OCI-LY3 (cell line): ENCODE measurements at regions not wholly inside any gene's neighbourhood (a gene's known extent, or its start where the extent isn't known, plus 50 kb on each side); places are given as distances from the start of the nearest gene placed in this dataset.

Experiments
- EZH2phosphoT487 ChIP-seq: fragments of 200-600 bp; shearing (Covaris generic); IDR thresholded peaks from 2 replicates; pipeline ENCODE4 v1.6.1; 2018; ENCODE audit warnings: antibody characterized with exemption, mixed run types, low read depth
- TF ChIP-seq, protein P1 (sequence below): fragments of 200-600, 300-600 bp; sonication (generic); IDR thresholded peaks from 2 replicates; pipeline ENCODE4 v1.5.1; 2014; ENCODE audit warnings: antibody characterized with exemption, low read length, low read depth

DNA sequence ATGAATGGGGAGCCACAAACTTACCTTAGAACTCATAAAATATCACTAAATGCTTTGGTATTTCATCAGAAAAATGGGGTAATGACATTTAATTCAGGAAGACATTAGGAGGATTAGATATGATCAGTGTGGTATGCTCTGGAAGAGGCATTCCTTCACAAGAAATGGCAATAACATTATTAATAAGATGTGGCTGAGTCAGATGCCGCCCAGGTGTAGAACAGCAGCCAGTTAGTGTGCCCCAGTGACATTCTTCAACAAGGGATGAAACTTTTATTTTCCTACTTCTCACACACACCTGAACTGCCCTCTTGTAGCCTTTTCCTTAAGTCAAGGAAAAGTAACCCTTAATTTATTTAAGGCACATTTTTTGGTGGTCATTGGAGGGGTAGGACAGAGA is 69.2 kb upstream of the DYNAP start:
- TF ChIP-seq, protein P1, sequence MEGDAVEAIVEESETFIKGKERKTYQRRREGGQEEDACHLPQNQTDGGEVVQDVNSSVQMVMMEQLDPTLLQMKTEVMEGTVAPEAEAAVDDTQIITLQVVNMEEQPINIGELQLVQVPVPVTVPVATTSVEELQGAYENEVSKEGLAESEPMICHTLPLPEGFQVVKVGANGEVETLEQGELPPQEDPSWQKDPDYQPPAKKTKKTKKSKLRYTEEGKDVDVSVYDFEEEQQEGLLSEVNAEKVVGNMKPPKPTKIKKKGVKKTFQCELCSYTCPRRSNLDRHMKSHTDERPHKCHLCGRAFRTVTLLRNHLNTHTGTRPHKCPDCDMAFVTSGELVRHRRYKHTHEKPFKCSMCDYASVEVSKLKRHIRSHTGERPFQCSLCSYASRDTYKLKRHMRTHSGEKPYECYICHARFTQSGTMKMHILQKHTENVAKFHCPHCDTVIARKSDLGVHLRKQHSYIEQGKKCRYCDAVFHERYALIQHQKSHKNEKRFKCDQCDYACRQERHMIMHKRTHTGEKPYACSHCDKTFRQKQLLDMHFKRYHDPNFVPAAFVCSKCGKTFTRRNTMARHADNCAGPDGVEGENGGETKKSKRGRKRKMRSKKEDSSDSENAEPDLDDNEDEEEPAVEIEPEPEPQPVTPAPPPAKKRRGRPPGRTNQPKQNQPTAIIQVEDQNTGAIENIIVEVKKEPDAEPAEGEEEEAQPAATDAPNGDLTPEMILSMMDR, result no peak
- TF ChIP-seq EZH2phosphoT487, result no peak
